A673 (cell line): ENCODE measurements at regions not wholly inside any gene's neighbourhood (a gene's known extent, or its start where the extent isn't known, plus 50 kb on each side); places are given as distances from the start of the nearest gene placed in this dataset.

Source experiments
- BruUV-seq: library from RNA; stranded (reverse); fragments of 400-500 nt; replicated peaks from 2 replicates; lab custom pipeline; 2021; lab: Mats Ljungman, UMichigan
- CTCF ChIA-PET: fragments of 300-600 bp; sonication (Branson Sonifier 250); formaldehyde crosslinking; loops from one replicate; lab custom pipeline; 2022; ENCODE audit warnings: antibody characterized with exemption; lab: Charles Lee
- POLR2A ChIA-PET: fragments of 300-600 bp; sonication (Branson Sonifier 250); formaldehyde crosslinking; loops from one replicate; lab custom pipeline; 2022; ENCODE audit warnings: antibody characterized with exemption; ENCODE audit not compliant: low non-redundant PET; lab: Charles Lee
- DNase-seq: peaks from one replicate; pipeline ENCODE4 v3.0.0-alpha.2; 2015; ENCODE audit warnings: low spot score
- H3K27ac ChIP-seq: fragments of 200-600 bp; sonication (generic); 2 replicates; pipeline ENCODE4 v1.5.1; 2016; ENCODE audit warnings: mixed run types, low read depth, mild to moderate bottlenecking, mixed read lengths, antibody characterized with exemption, low read length; ENCODE audit not compliant: poor library complexity, severe bottlenecking
- H3K27me3 ChIP-seq: fragments of 200-600 bp; sonication (generic); replicated peaks from 2 replicates; pipeline ENCODE4 v1.6.1; 2017; ENCODE audit warnings: mixed run types, low read depth, mild to moderate bottlenecking, mixed read lengths, antibody characterized with exemption, low read length; ENCODE audit not compliant: insufficient read depth, poor library complexity
- H3K36me3 ChIP-seq: fragments of 200-600 bp; sonication (generic); 2 replicates; pipeline ENCODE4 v1.6.1; 2016; ENCODE audit warnings: mixed run types, mild to moderate bottlenecking, mixed read lengths, antibody characterized with exemption, low read length; ENCODE audit not compliant: insufficient read depth, poor library complexity, severe bottlenecking
- H3K4me1 ChIP-seq: fragments of 200-600 bp; sonication (generic); 2 replicates; pipeline ENCODE4 v1.6.1; 2017; ENCODE audit warnings: mixed run types, mild to moderate bottlenecking, mixed read lengths, antibody characterized with exemption, low read length; ENCODE audit not compliant: insufficient read depth, poor library complexity, severe bottlenecking
- H3K4me3 ChIP-seq: fragments of 200-600 bp; sonication (generic); 2 replicates; pipeline ENCODE4 v1.5.1; 2016; ENCODE audit warnings: low read depth, mixed run types, mild to moderate bottlenecking, mixed read lengths, low read length; ENCODE audit not compliant: poor library complexity, severe bottlenecking
- H3K9me3 ChIP-seq: fragments of 200-600 bp; sonication (generic); 2 replicates; pipeline ENCODE4 v1.6.1; 2016; ENCODE audit warnings: mixed run types, low read depth, mild to moderate bottlenecking, mixed read lengths, antibody characterized with exemption, low read length; ENCODE audit not compliant: poor library complexity, severe bottlenecking
- CTCF ChIP-seq: fragments of 300-800, 200-600 bp; sonication (generic); conservative IDR thresholded peaks from 2 replicates; pipeline ENCODE4 v1.5.1; 2017; ENCODE audit warnings: low read depth, mild to moderate bottlenecking, antibody characterized with exemption, low read length, moderate library complexity, mixed read lengths
- EZH2 ChIP-seq: fragments of 200-600 bp; sonication (generic); IDR thresholded peaks from 2 replicates; pipeline ENCODE4 v1.6.1; 2017; ENCODE audit warnings: borderline replicate concordance, low read depth, mild to moderate bottlenecking, mixed read lengths, antibody characterized with exemption, low read length; ENCODE audit not compliant: poor library complexity, severe bottlenecking
- intact Hi-C: fragments of 100-400 bp; cut with micrococcal nuclease; formaldehyde crosslinking; loops from one replicate; pipeline ENCODE4 v1.10.0; 2022; ENCODE audit not compliant: unreplicated experiment

- no TSS peak for BruUV-seq
These were observed 866.7 kb upstream of the SPRY2 start for GRCh38 chr13:81207636-81208035.

GRCh38 chr13:81207231-81207630 lies 866.3 kb upstream of the SPRY2 start:
- no peaks in the 10 kb centered on the region for H3K4me1 ChIP-seq
- ChIA-PET POLR2A (no interaction called here), CTCF (no interaction called here)
- no peak for DNase-seq
- H3K27ac ChIP-seq = no peak overlapping the region
- no peaks in the 10 kb centered on the region for H3K9me3 ChIP-seq
- H3K36me3 ChIP-seq = no peaks in the 10 kb centered on the region
- H3K27me3 ChIP-seq = no peaks in the 10 kb centered on the region
- no peak for TF ChIP-seq EZH2
- BruUV-seq = no TSS peak
- H3K4me3 ChIP-seq = no peak overlapping the region
- intact Hi-C loops = no loop called here

More at GRCh38 chr13:81207636-81208035, 866.7 kb upstream of the SPRY2 start:
- ChIA-PET POLR2A (interaction anchor here (0.6 kb wide), 1 partner anchor 107 kb away, joined by 3 read pairs; no protein-coding TSS in a partner anchor), CTCF (no interaction called here)
- Histone ChIP-seq H3K36me3 (no peaks in the 10 kb centered on the region), H3K27me3 (no peaks in the 10 kb centered on the region), H3K4me3 (no peak overlapping the region), H3K27ac (no peak overlapping the region), H3K9me3 (no peaks in the 10 kb centered on the region), H3K4me1 (no peaks in the 10 kb centered on the region)
- no peak for DNase-seq
- no peak for TF ChIP-seq EZH2
- TF ChIP-seq CTCF = no peak
- intact Hi-C loops = no loop called here

GRCh38 chr13:81203783-81204182 lies 862.9 kb upstream of the SPRY2 start:
- intact Hi-C loops = no loop called here
- H3K4me1 ChIP-seq = no peaks in the 10 kb centered on the region
- TF ChIP-seq EZH2 = no peak
- no peak for TF ChIP-seq CTCF
- no peak for DNase-seq
- H3K27me3 ChIP-seq = no peaks in the 10 kb centered on the region
- H3K36me3 ChIP-seq = no peaks in the 10 kb centered on the region
- ChIA-PET POLR2A (no interaction called here), CTCF (no interaction called here)
- BruUV-seq = no TSS peak
- H3K9me3 ChIP-seq = no peaks in the 10 kb centered on the region
- H3K27ac ChIP-seq = no peak overlapping the region
- no peak overlapping the region for H3K4me3 ChIP-seq

DNA sequence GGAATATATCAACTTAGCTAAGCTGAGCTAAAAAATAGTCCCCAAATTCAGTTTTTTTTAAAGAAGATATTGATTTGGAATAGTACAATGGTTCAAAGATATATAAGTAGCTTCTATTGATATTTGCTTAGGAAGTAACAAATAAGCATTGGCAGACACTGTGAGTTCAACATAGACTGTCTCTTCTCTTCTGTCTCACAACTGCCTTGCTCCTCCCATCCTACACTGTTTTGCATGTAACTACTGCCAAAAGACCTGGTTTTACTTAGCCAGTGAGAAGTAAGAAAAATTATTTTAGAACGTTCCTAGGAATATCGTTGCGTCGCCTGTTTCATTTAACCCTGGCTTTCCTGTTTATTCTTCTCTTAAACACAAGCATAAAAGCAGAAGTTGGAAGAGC lies 859.0 kb upstream of the SPRY2 start:
- TF ChIP-seq CTCF = no peak
- no peak for TF ChIP-seq EZH2
- intact Hi-C loops = no loop called here
- Histone ChIP-seq H3K36me3 (no peaks in the 10 kb centered on the region), H3K4me1 (no peaks in the 10 kb centered on the region), H3K27ac (no peak overlapping the region), H3K9me3 (no peaks in the 10 kb centered on the region), H3K4me3 (no peak overlapping the region), H3K27me3 (no peaks in the 10 kb centered on the region)
- CTCF ChIA-PET = no interaction called here
- no peak for DNase-seq
- POLR2A ChIA-PET = no interaction called here
- BruUV-seq = no TSS peak
